Body of pancreas (tissue), 4 donors: ENCODE measurements at regions not wholly inside any gene's neighbourhood (a gene's known extent, or its start where the extent isn't known, plus 50 kb on each side); places are given as distances from the start of the nearest gene placed in this dataset.

ENCODE experiments used
- ATAC-seq: fragments of 150-250 bp; one replicate; pipeline ENCODE4 v1.9.1; 2016
- DNase-seq, 4 donors: peaks; one replicate each; pipeline ENCODE4 v3.0.0-alpha.2; 2019
- H3K27ac ChIP-seq, 4 donors: fragments of 200-600 bp; sonication (generic); 1 replicate in 3 of 4; 2 replicates in 1 of 4; pipeline versions ENCODE4 v1.5.1 to v1.6.1; 2016 to 2019; ENCODE audit warnings: mild to moderate bottlenecking in 1 of 4, mixed read lengths in 1 of 4, moderate library complexity in 1 of 4
- H3K27me3 ChIP-seq, 2 donors: fragments of 200-600 bp; sonication (generic); one replicate each; pipeline ENCODE4 v1.6.0; 2016; ENCODE audit warnings: mild to moderate bottlenecking in 1 of 2
- H3K36me3 ChIP-seq, 2 donors: fragments of 200-600 bp; sonication (generic); replicated peaks in 1 of 2; 2 replicates each; pipeline ENCODE4 v1.5.1; 2016; ENCODE audit warnings: low read depth in 2 of 2; ENCODE audit not compliant: insufficient read depth in 1 of 2
- H3K4me1 ChIP-seq: fragments of 200-600 bp; sonication (generic); one replicate; pipeline ENCODE4 v1.6.0; 2016
- H3K4me3 ChIP-seq, 2 donors: fragments of 200-600 bp; sonication (generic); 1 replicate in 1 of 2; 2 replicates in 1 of 2; pipeline ENCODE4 v1.5.1; 2016 to 2019
- H3K9me3 ChIP-seq, 3 donors: fragments of 200-600 bp; sonication (generic); 1 replicate in 2 of 3; 2 replicates in 1 of 3; pipeline ENCODE4 v1.5.1; 2016
- CTCF ChIP-seq, 7 experiments: fragments of 450-650 bp in 4 of 7; fragments of 200-600 bp in 3 of 7; sonication (generic) in 3 of 7; IDR thresholded peaks; one replicate each; pipeline ENCODE4 v1.5.1; 2016 to 2019; ENCODE audit warnings: antibody characterized with exemption in 7 of 7
- POLR2A ChIP-seq, 3 donors: fragments of 450-650 bp; IDR thresholded peaks; one replicate each; pipeline ENCODE4 v1.6.1; 2016; ENCODE audit warnings: antibody characterized with exemption in 3 of 3, mild to moderate bottlenecking in 2 of 3
- WGBS, 2 donors: methylation state at CpG; one replicate each; pipeline ENCODE4 v1.1.5; 2017; 5-methylcytosine and 5-hydroxymethylcytosine counted together
- intact Hi-C: fragments of 100-400 bp; cut with DNase I; formaldehyde crosslinking; loops from one replicate; pipeline ENCODE4 v1.15.1; 2023

GRCh38 chr10:3496138-3496537, 288.9 kb downstream of the KLF6 start:
- 66 to 71% methylated on average over 7 of the region's 7 CpGs for WGBS, 2 donors
- H3K9me3 ChIP-seq, result no peaks in the 10 kb centered on the region
- peaks cover 4% of the 10 kb centered on the region for H3K4me1 ChIP-seq
- ATAC-seq (no peak), DNase-seq (no peak)
- no peak overlapping the region for H3K27ac ChIP-seq
- no peak for TF ChIP-seq CTCF (IDR thresholded peaks at IDR 0.05)
- no peak for TF ChIP-seq POLR2A (IDR thresholded peaks at IDR 0.05)
- H3K36me3 ChIP-seq, result no peaks in the 10 kb centered on the region
- intact Hi-C loops, result no loop called here
- H3K27me3 ChIP-seq, result no peaks in the 10 kb centered on the region
- H3K4me3 ChIP-seq, result no peak overlapping the region

GRCh38 chr10:3495281-3495680, 289.7 kb downstream of the KLF6 start:
- Histone ChIP-seq H3K9me3 (no peaks in the 10 kb centered on the region), H3K27ac (no peak overlapping the region), H3K27me3 (no peaks in the 10 kb centered on the region), H3K4me1 (no peaks in the 10 kb centered on the region), H3K36me3 (no peaks in the 10 kb centered on the region), H3K4me3 (no peak overlapping the region)
- no peak for TF ChIP-seq CTCF (IDR thresholded peaks at IDR 0.05)
- TF ChIP-seq POLR2A (IDR thresholded peaks at IDR 0.05), result no peak
- WGBS, 2 donors, result 64 to 69% methylated on average over 3 to 6 of the region's 6 CpGs
- ATAC-seq (no peak), DNase-seq (no peak)
- intact Hi-C loops, result no loop called here

GRCh38 chr10:3494838-3495230, 290.2 kb downstream of the KLF6 start:
- DNase-seq, result no peak
- no peak overlapping the region for H3K27ac ChIP-seq
- TF ChIP-seq POLR2A (IDR thresholded peaks at IDR 0.05) (no peak), CTCF (IDR thresholded peaks at IDR 0.05) (no peak)
- no peaks in the 10 kb centered on the region for H3K36me3 ChIP-seq
- intact Hi-C loops, result no loop called here
- no peaks in the 10 kb centered on the region for H3K27me3 ChIP-seq
- H3K4me1 ChIP-seq, result no peaks in the 10 kb centered on the region
- WGBS, 2 donors, result 72 to 83% methylated on average over 11 of the region's 11 CpGs
- no peaks in the 10 kb centered on the region for H3K9me3 ChIP-seq
- ATAC-seq, result no peak
- H3K4me3 ChIP-seq, result no peak overlapping the region

- 71 to 78% methylated on average over 22 of the region's 22 CpGs for WGBS, 2 donors
- no peaks in the 10 kb centered on the region for H3K27me3 ChIP-seq
- H3K9me3 ChIP-seq, result no peaks in the 10 kb centered on the region
- no peak overlapping the region for H3K4me3 ChIP-seq
- ATAC-seq (peak; percentile 35), DNase-seq (no peak)
- intact Hi-C loops, result no loop called here
- no peaks in the 10 kb centered on the region for H3K4me1 ChIP-seq
- H3K27ac ChIP-seq, result no peak overlapping the region
- TF ChIP-seq CTCF (IDR thresholded peaks at IDR 0.05), result no peak
- no peak for TF ChIP-seq POLR2A (IDR thresholded peaks at IDR 0.05)
- H3K36me3 ChIP-seq, result no peaks in the 10 kb centered on the region
Measured at GRCh38 chr10:3494131-3494837, 290.7 kb downstream of the KLF6 start.

- H3K27me3 ChIP-seq, result no peaks in the 10 kb centered on the region
- no peak for ATAC-seq
- no peak overlapping the region for H3K27ac ChIP-seq
- H3K4me3 ChIP-seq, result no peak overlapping the region
- no peaks in the 10 kb centered on the region for H3K36me3 ChIP-seq
- no peaks in the 10 kb centered on the region for H3K4me1 ChIP-seq
- no peaks in the 10 kb centered on the region for H3K9me3 ChIP-seq
- no peak for TF ChIP-seq CTCF (IDR thresholded peaks at IDR 0.05)
- TF ChIP-seq POLR2A (IDR thresholded peaks at IDR 0.05), result no peak
- WGBS, 2 donors, result 40 to 50% methylated on average over 1 of the region's 1 CpG
- no peak for DNase-seq
- intact Hi-C loops, result no loop called here
Measured at GRCh38 chr10:3493621-3494020, 291.4 kb downstream of the KLF6 start.
